HCT116 (cell line): ENCODE measurements at regions not wholly inside any gene's neighbourhood (a gene's known extent, or its start where the extent isn't known, plus 50 kb on each side); places are given as distances from the start of the nearest gene placed in this dataset.

Source experiments
- ATAC-seq: fragments of 200-7000 bp; cut with Tn5 transposase; 2 replicates; pipeline ENCODE4 v1.9.1; 2020; ENCODE audit warnings: mild to moderate bottlenecking, moderate library complexity
- BruUV-seq: library from RNA; stranded (reverse); fragments of 400-500 nt; replicated peaks from 2 replicates; lab custom pipeline; 2021; lab: Mats Ljungman, UMichigan
- CTCF ChIA-PET: fragments of 300-600 bp; sonication (Branson Sonifier 250); formaldehyde crosslinking; loops from one replicate; lab custom pipeline; 2021; ENCODE audit warnings: antibody characterized with exemption; lab: Charles Lee
- POLR2A ChIA-PET: fragments of 300-600, 350-600 bp; sonication (Branson Sonifier 250); formaldehyde crosslinking; loops from one replicate; lab custom pipeline; 2021; ENCODE audit warnings: antibody characterized with exemption; lab: Charles Lee
- RAD21 ChIA-PET, 2 experiments: fragments of 300-600 bp; sonication (Branson Sonifier 250); formaldehyde crosslinking; loops; one replicate each; lab custom pipeline; 2023; ENCODE audit warnings: low total read pairs in 2 of 2; ENCODE audit not compliant: uncharacterized antibody in 2 of 2, unreplicated experiment in 2 of 2, low non-redundant PET in 1 of 2; lab: Charles Lee
- DNase-seq: peaks from one replicate; pipeline ENCODE4 v3.0.0-alpha.2; 2010; ENCODE audit warnings: low read depth, low spot score
- H2AFZ ChIP-seq: fragments of 200-600 bp; shearing (Covaris generic), sonication (generic); 2 replicates; pipeline ENCODE4 v1.6.1; 2017; ENCODE audit warnings: low read depth, mixed run types, mixed read lengths, antibody characterized with exemption, low read length; ENCODE audit not compliant: poor library complexity, severe bottlenecking
- H3K27ac ChIP-seq: 2 replicates; pipeline ENCODE4 v1.5.1; 2012; ENCODE audit warnings: low read depth, low read length
- H3K27me3 ChIP-seq: fragments of 200-600 bp; sonication (generic); 2 replicates; pipeline ENCODE4 v1.6.1; 2016; ENCODE audit warnings: mixed run types, low read length, mixed read lengths; ENCODE audit not compliant: insufficient read depth
- H3K36me3 ChIP-seq, 2 experiments: fragments of 200-500 bp in 1 of 2; fragments of 200-600 bp in 1 of 2; sonication (Bioruptor generic) in 1 of 2; sonication (generic) in 1 of 2; 2 replicates each; pipeline versions ENCODE4 v1.5.1 to v1.6.1; 2014 to 2016; ENCODE audit warnings: low read length in 2 of 2, inconsistent platforms in 1 of 2, mixed read lengths in 1 of 2, mixed run types in 1 of 2; ENCODE audit not compliant: insufficient read depth in 2 of 2, control insufficient read depth in 1 of 2
- H3K4me1 ChIP-seq, 2 experiments: fragments of 200-600 bp in 1 of 2; sonication (generic) in 1 of 2; 2 replicates each; pipeline versions ENCODE4 v1.5.1 to v1.6.1; 2012 to 2017; ENCODE audit warnings: low read length in 2 of 2, inconsistent platforms in 1 of 2, mild to moderate bottlenecking in 1 of 2, mixed read lengths in 1 of 2, mixed run types in 1 of 2, moderate library complexity in 1 of 2; ENCODE audit not compliant: insufficient read depth in 2 of 2, control insufficient read depth in 1 of 2
- H3K4me2 ChIP-seq: fragments of 200-600 bp; sonication (generic); 2 replicates; pipeline ENCODE4 v1.6.1; 2017; ENCODE audit warnings: mixed run types, low read length, mixed read lengths
- H3K4me3 ChIP-seq, 2 experiments: fragments of 200-600 bp in 1 of 2; sonication (generic) in 1 of 2; replicated peaks in 1 of 2; 2 replicates each; pipeline ENCODE4 v1.5.1; 2011 to 2016; ENCODE audit warnings: low read length in 2 of 2, control low read depth in 1 of 2, low read depth in 1 of 2, mild to moderate bottlenecking in 1 of 2, mixed read lengths in 1 of 2, mixed run types in 1 of 2
- H3K79me2 ChIP-seq: fragments of 200-600 bp; sonication (generic); 2 replicates; pipeline ENCODE4 v1.6.1; 2017; ENCODE audit warnings: mild to moderate bottlenecking, mixed run types, low read length, moderate library complexity, mixed read lengths; ENCODE audit not compliant: insufficient read depth
- H3K9ac ChIP-seq: fragments of 200-600 bp; sonication (generic); 2 replicates; pipeline ENCODE4 v1.6.1; 2016; ENCODE audit warnings: low read length, mixed read lengths
- H3K9me2 ChIP-seq: fragments of 200-600 bp; sonication (generic), shearing (Covaris generic); 2 replicates; pipeline ENCODE4 v1.6.1; 2017; ENCODE audit warnings: mixed run types, mild to moderate bottlenecking, moderate library complexity; ENCODE audit not compliant: insufficient read depth
- H3K9me3 ChIP-seq, 2 experiments: fragments of 200-500 bp in 1 of 2; fragments of 200-600 bp in 1 of 2; sonication (Bioruptor generic) in 1 of 2; sonication (generic) in 1 of 2; 2 replicates each; pipeline ENCODE4 v1.6.1; 2014 to 2017; ENCODE audit warnings: low read length in 2 of 2, mixed read lengths in 2 of 2, inconsistent platforms in 1 of 2, low read depth in 1 of 2, mild to moderate bottlenecking in 1 of 2, mixed run types in 1 of 2, moderate library complexity in 1 of 2; ENCODE audit not compliant: control insufficient read depth in 1 of 2, insufficient read depth in 1 of 2
- H4K20me1 ChIP-seq: fragments of 200-600 bp; sonication (generic), shearing (Covaris generic); 2 replicates; pipeline ENCODE4 v1.6.1; 2017; ENCODE audit warnings: mixed run types, mild to moderate bottlenecking, moderate library complexity; ENCODE audit not compliant: insufficient read depth
- CBX3 ChIP-seq: IDR thresholded peaks from 2 replicates; pipeline ENCODE4 v1.6.1; 2012; ENCODE audit warnings: low read depth
- CEBPB ChIP-seq: IDR thresholded peaks from 2 replicates; pipeline ENCODE4 v1.6.1; 2012; ENCODE audit warnings: low read depth
- ELF1 ChIP-seq: IDR thresholded peaks from 2 replicates; pipeline ENCODE4 v1.6.1; 2012; ENCODE audit warnings: low read depth, borderline replicate concordance
- EZH2 ChIP-seq: fragments of 200-600 bp; sonication (generic); IDR thresholded peaks from 2 replicates; pipeline ENCODE4 v1.6.1; 2017; ENCODE audit warnings: antibody characterized with exemption, mixed run types
- FOSL1 ChIP-seq: IDR thresholded peaks from 2 replicates; pipeline ENCODE4 v1.6.1; 2012; ENCODE audit warnings: low read depth
- JUND ChIP-seq: IDR thresholded peaks from 2 replicates; pipeline ENCODE4 v1.6.1; 2012
- RAD21 ChIP-seq: IDR thresholded peaks from 2 replicates; pipeline ENCODE4 v1.6.1; 2012; ENCODE audit warnings: low read depth, mild to moderate bottlenecking
- SIN3A ChIP-seq: IDR thresholded peaks from 2 replicates; pipeline ENCODE4 v1.6.1; 2012; ENCODE audit warnings: low read depth
- TCF7L2 ChIP-seq: IDR thresholded peaks from 2 replicates; pipeline ENCODE4 v1.7.0; 2011; ENCODE audit warnings: borderline replicate concordance, inconsistent platforms; ENCODE audit not compliant: insufficient read depth, insufficient read length; ENCODE audit errors: extremely low read depth
- YY1 ChIP-seq: IDR thresholded peaks from 2 replicates; pipeline ENCODE4 v1.6.1; 2011; ENCODE audit warnings: low read length, low read depth, moderate library complexity, mild to moderate bottlenecking; ENCODE audit not compliant: insufficient replicate concordance; ENCODE audit errors: extremely low read depth
- ZNF274 ChIP-seq: fragments of 200-500 bp; sonication (Bioruptor generic); IDR thresholded peaks from 2 replicates; pipeline ENCODE4 v1.6.1; 2014; ENCODE audit warnings: mild to moderate bottlenecking, low read depth, low read length, inconsistent platforms
- intact Hi-C: fragments of 100-400 bp; cut with micrococcal nuclease; formaldehyde crosslinking; loops from 2 replicates; pipeline ENCODE4 v1.10.0; 2022
- TF ChIP-seq, protein P1 (sequence below): IDR thresholded peaks from 2 replicates; pipeline ENCODE4 v1.6.1; 2012

DNA sequence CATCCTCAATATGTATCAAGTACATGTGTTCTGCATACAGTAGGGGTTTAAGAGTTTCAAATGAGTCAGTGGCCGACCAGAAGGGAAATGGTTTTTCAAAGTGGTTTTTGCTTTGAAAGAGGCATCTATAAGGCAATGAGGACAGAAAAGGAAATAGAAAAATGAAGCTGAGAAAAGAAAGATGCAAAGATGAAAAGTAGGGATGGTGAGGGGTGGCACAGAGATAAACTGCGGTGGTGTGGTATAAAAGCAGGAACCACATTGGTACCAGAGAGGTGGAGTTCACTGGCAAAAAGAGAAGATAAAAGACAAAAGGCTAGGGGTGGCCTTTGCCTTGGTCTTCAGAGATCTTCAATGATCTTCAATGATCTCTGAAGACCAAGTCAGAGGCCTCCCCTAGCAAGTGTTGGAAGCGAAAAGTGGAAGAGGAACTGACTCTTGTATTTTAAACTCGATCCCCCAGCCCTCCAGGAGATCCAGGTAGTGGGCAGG is 144.0 kb upstream of the KRR1 start:
- no TSS peak for BruUV-seq
- Histone ChIP-seq H3K27me3 (no peaks in the 10 kb centered on the region), H3K9me2 (no peaks in the 10 kb centered on the region), H3K9me3 (no peaks in the 10 kb centered on the region), H3K36me3 (peaks cover 0 to 3% of the 10 kb centered on the region in 2 experiments; a peak in 1 of 4 replicates), H2AFZ (no peak overlapping the region), H3K4me1 (peaks cover 73 to 88% of the 10 kb centered on the region in 2 experiments), H3K79me2 (no peaks in the 10 kb centered on the region), H3K27ac (peak overlapping the region; percentile 99), H3K4me2 (no peak overlapping the region), H4K20me1 (no peaks in the 10 kb centered on the region), H3K9ac (0 out of 2 replicates have a peak overlapping the region, but pooled peaks have one; percentile 14), H3K4me3 (no peak overlapping the region)
- no peak for DNase-seq
- intact Hi-C loops = loop anchor here (10.0 kb wide), 1 partner anchor 299 kb away; no protein-coding TSS in a partner anchor
- CTCF ChIA-PET = no interaction called here
- TF ChIP-seq YY1 (no peak), RAD21 (no peak), CEBPB (no peak), JUND (no peak), SIN3A (no peak), CBX3 (no peak), TCF7L2 (no peak), ELF1 (no peak), ZNF274 (no peak), EZH2 (no peak), FOSL1 (no peak)
- TF ChIP-seq, protein P1, sequence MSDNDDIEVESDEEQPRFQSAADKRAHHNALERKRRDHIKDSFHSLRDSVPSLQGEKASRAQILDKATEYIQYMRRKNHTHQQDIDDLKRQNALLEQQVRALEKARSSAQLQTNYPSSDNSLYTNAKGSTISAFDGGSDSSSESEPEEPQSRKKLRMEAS = no peak
- RAD21 ChIA-PET = no interaction called here
- ATAC-seq = no peak
- POLR2A ChIA-PET = interaction anchor here (12.3 kb wide), 1 partner anchor 13 kb away, joined by 271 read pairs; no protein-coding TSS in a partner anchor
